H1 (cell line): ENCODE measurements at regions not wholly inside any gene's neighbourhood (a gene's known extent, or its start where the extent isn't known, plus 50 kb on each side); places are given as distances from the start of the nearest gene placed in this dataset.

Experiments
- CTCF ChIA-PET: fragments of 300-600 bp; sonication (Branson Sonifier 250); formaldehyde crosslinking; loops from one replicate; lab custom pipeline; 2021; ENCODE audit not compliant: partially characterized antibody; lab: Charles Lee
- POLR2A ChIA-PET: fragments of 300-600 bp; sonication (Branson Sonifier 250); formaldehyde crosslinking; loops from one replicate; lab custom pipeline; 2021; ENCODE audit warnings: inconsistent platforms; ENCODE audit not compliant: partially characterized antibody; lab: Charles Lee
- DNase-seq, 2 experiments: peaks; one replicate each; pipeline versions ENCODE4 v3.0.0 to v3.0.0-alpha.2; 2010 to 2022; ENCODE audit warnings: low spot score in 2 of 2, low read depth in 1 of 2, mixed read lengths in 1 of 2
- FAIRE-seq: peaks from 2 replicates; lab custom pipeline; 2011; peaks lifted over from hg19 to GRCh38; lab: Jason Lieb, UNC
- H2AFZ ChIP-seq: 2 replicates; pipeline ENCODE4 v1.8.1; 2012; ENCODE audit warnings: low read length, inconsistent platforms
- H2AK5ac ChIP-seq: 2 replicates; pipeline ENCODE4 v1.6.1; 2013; ENCODE audit warnings: low read depth, low read length
- H2BK120ac ChIP-seq: replicated peaks from 2 replicates; pipeline ENCODE3; 2013; ENCODE audit warnings: low read depth, low read length, inconsistent platforms
- H2BK12ac ChIP-seq: 2 replicates; pipeline ENCODE4 v1.6.1; 2013; ENCODE audit warnings: low read depth, low read length
- H2BK15ac ChIP-seq: 2 replicates; pipeline ENCODE4 v1.6.1; 2013; ENCODE audit warnings: low read length
- H2BK20ac ChIP-seq: 2 replicates; pipeline ENCODE4 v1.6.1; 2013; ENCODE audit warnings: low read length
- H2BK5ac ChIP-seq: 2 replicates; pipeline ENCODE4 v1.6.1; 2013; ENCODE audit warnings: low read depth, low read length
- H3K14ac ChIP-seq: 2 replicates; pipeline ENCODE4 v1.6.1; 2013; ENCODE audit warnings: inconsistent platforms; ENCODE audit not compliant: insufficient read length
- H3K18ac ChIP-seq: 2 replicates; pipeline ENCODE4 v1.6.1; 2013; ENCODE audit warnings: low read length; ENCODE audit errors: extremely low read depth
- H3K23ac ChIP-seq: 2 replicates; pipeline ENCODE4 v1.6.1; 2013; ENCODE audit warnings: inconsistent platforms; ENCODE audit not compliant: insufficient read length
- H3K23me2 ChIP-seq: 2 replicates; pipeline ENCODE4 v1.6.1; 2013; ENCODE audit warnings: low read depth, low read length
- H3K27ac ChIP-seq: 2 replicates; pipeline ENCODE4 v1.6.1; 2011; ENCODE audit warnings: low read depth, low read length, inconsistent platforms
- H3K27me3 ChIP-seq, 4 experiments: replicated peaks in 1 of 4; 1 replicate in 1 of 4; 2 replicates in 3 of 4; pipeline versions ENCODE4 v1.6.1 to v1.8.1; 2011 to 2013; ENCODE audit warnings: low read length in 3 of 4, mild to moderate bottlenecking in 3 of 4, inconsistent platforms in 2 of 4, mixed read lengths in 2 of 4, moderate library complexity in 1 of 4; ENCODE audit not compliant: control insufficient read depth in 3 of 4, insufficient read depth in 3 of 4; ENCODE audit errors: extremely low read depth in 1 of 4
- H3K36me3 ChIP-seq, 4 experiments: 2 replicates each; pipeline versions ENCODE4 v1.6.1 to v1.8.1; 2011 to 2013; ENCODE audit warnings: mild to moderate bottlenecking in 4 of 4, low read length in 3 of 4, moderate library complexity in 2 of 4, control low read depth in 1 of 4, inconsistent platforms in 1 of 4; ENCODE audit not compliant: insufficient read depth in 4 of 4, control insufficient read depth in 2 of 4
- H3K4ac ChIP-seq: replicated peaks from 2 replicates; pipeline ENCODE3; 2013; ENCODE audit warnings: low read length, low read depth, mixed read lengths, inconsistent platforms; ENCODE audit not compliant: insufficient read length
- H3K4me1 ChIP-seq, 4 experiments: replicated peaks in 1 of 4; 1 replicate in 1 of 4; 2 replicates in 3 of 4; pipeline versions ENCODE4 v1.6.1 to v1.8.1; 2011 to 2013; ENCODE audit warnings: low read length in 3 of 4, inconsistent platforms in 2 of 4, mixed read lengths in 1 of 4; ENCODE audit not compliant: insufficient read depth in 4 of 4, control insufficient read depth in 3 of 4
- H3K4me2 ChIP-seq, 2 experiments: 2 replicates each; pipeline versions ENCODE4 v1.6.1 to v1.8.1; 2011 to 2013; ENCODE audit warnings: low read depth in 2 of 2, low read length in 2 of 2, control low read depth in 1 of 2, inconsistent platforms in 1 of 2, mild to moderate bottlenecking in 1 of 2; ENCODE audit not compliant: insufficient read depth in 1 of 2
- H3K4me3 ChIP-seq, 4 experiments: fragments of 200-600, 300-600 bp in 1 of 4; sonication (generic), shearing (Covaris generic), sonication (Bioruptor Twin) in 1 of 4; 2 replicates each; pipeline versions ENCODE4 v1.5.1 to v1.8.1; 2011 to 2016; ENCODE audit warnings: low read length in 4 of 4, low read depth in 3 of 4, control low read depth in 2 of 4, inconsistent platforms in 2 of 4, mild to moderate bottlenecking in 2 of 4, mixed read lengths in 1 of 4, moderate library complexity in 1 of 4; ENCODE audit not compliant: insufficient read depth in 2 of 4; ENCODE audit errors: extremely low read depth in 1 of 4
- H3K56ac ChIP-seq: replicated peaks from 2 replicates; pipeline ENCODE3; 2013; ENCODE audit warnings: low read depth, mild to moderate bottlenecking, mixed read lengths, low read length, inconsistent platforms; ENCODE audit not compliant: insufficient read length
- H3K79me1 ChIP-seq: 2 replicates; pipeline ENCODE4 v1.6.1; 2013; ENCODE audit warnings: low read depth, low read length, control low read depth
- H3K79me2 ChIP-seq, 2 experiments: 2 replicates each; pipeline versions ENCODE4 v1.6.1 to v1.8.1; 2012 to 2013; ENCODE audit warnings: low read length in 2 of 2, mild to moderate bottlenecking in 2 of 2, inconsistent platforms in 1 of 2; ENCODE audit not compliant: insufficient read depth in 2 of 2, control insufficient read depth in 1 of 2
- H3K9ac ChIP-seq, 4 experiments: replicated peaks in 1 of 4; 1 replicate in 1 of 4; 2 replicates in 3 of 4; pipeline versions ENCODE4 v1.6.1 to v1.8.1; 2011 to 2013; ENCODE audit warnings: low read depth in 3 of 4, low read length in 3 of 4, control low read depth in 2 of 4, mild to moderate bottlenecking in 2 of 4, moderate library complexity in 2 of 4, inconsistent platforms in 1 of 4; ENCODE audit errors: extremely low read depth in 1 of 4
- H3K9me3 ChIP-seq, 2 experiments: 2 replicates each; pipeline versions ENCODE4 v1.6.1 to v1.8.1; 2012 to 2013; ENCODE audit warnings: mild to moderate bottlenecking in 2 of 2, moderate library complexity in 2 of 2, control low read depth in 1 of 2, inconsistent platforms in 1 of 2, low read depth in 1 of 2, low read length in 1 of 2, mixed read lengths in 1 of 2; ENCODE audit not compliant: insufficient read depth in 2 of 2
- H4K20me1 ChIP-seq, 2 experiments: replicated peaks in 1 of 2; 2 replicates each; pipeline versions ENCODE3 to v1.8.1; 2011 to 2013; ENCODE audit warnings: inconsistent platforms in 2 of 2, low read length in 2 of 2, mild to moderate bottlenecking in 1 of 2; ENCODE audit not compliant: insufficient read depth in 2 of 2, control insufficient read depth in 1 of 2
- H4K5ac ChIP-seq: 2 replicates; pipeline ENCODE4 v1.6.1; 2013; ENCODE audit warnings: low read length, low read depth, mixed read lengths, inconsistent platforms; ENCODE audit not compliant: insufficient read length
- H4K8ac ChIP-seq: 2 replicates; pipeline ENCODE4 v1.8.0; 2013; ENCODE audit warnings: mild to moderate bottlenecking, moderate library complexity, low read length, inconsistent platforms; ENCODE audit not compliant: insufficient read depth; ENCODE audit errors: extremely low read depth
- H4K91ac ChIP-seq: replicated peaks from 2 replicates; pipeline ENCODE3; 2013; ENCODE audit warnings: low read length, mixed read lengths, inconsistent platforms; ENCODE audit not compliant: insufficient read length
- BACH1 ChIP-seq: IDR thresholded peaks from 2 replicates; pipeline ENCODE4 v1.6.1; 2012; ENCODE audit warnings: low read length, improper control_type of control experiment
- CHD2 ChIP-seq: IDR thresholded peaks from 2 replicates; pipeline ENCODE4 v1.6.1; 2012; ENCODE audit warnings: low read length, improper control_type of control experiment
- WGBS, 2 experiments: shearing (Covaris generic) in 1 of 2; methylation state at CpG; one replicate each; pipeline versions ENCODE4 v1.1.6 to v1.1.7; 2013 to 2015; ENCODE audit warnings: low lambda C conversion rate in 2 of 2, mixed read lengths in 2 of 2, inconsistent platforms in 1 of 2, low coverage in 1 of 2, missing lambda C conversion rate in 1 of 2; ENCODE audit not compliant: insufficient replicate concordance in 2 of 2, insufficient coverage in 1 of 2, insufficient read length in 1 of 2; ENCODE audit errors: extremely low coverage in 1 of 2, missing lambda C conversion rate in 1 of 2; 5-methylcytosine and 5-hydroxymethylcytosine counted together

DNA sequence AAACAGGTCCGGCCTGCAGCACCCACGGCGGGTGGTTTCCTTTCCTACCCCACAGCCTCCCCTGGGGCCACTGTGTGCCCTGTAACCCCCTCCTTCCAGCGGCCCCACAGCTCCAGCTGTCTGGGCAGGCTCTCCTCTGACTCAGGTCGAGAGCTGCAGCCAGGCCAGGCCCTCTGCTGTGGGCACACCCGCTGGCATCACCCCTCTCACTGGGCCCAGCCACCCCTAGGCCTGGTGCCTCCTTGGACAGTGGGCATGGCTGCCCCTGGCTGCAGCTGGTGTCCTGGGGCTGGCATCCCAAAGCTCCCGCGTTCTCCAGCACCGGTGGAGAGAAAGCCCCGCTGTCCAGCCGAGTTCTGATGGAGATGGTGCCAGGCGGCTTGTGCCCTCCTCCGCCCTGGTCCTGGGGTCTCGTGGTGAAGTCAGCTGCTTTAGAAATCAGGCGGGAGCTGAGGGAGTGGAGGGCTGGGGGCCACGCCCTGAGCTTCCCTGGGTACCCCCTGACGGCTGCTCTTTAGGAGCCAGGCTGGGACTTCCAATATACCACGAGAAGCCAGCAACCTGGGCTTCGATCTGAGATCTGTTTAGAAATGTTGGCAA lies 114.9 kb downstream of the KIF26A start:
- FAIRE-seq (no peak), DNase-seq (no peak)
- H3K14ac ChIP-seq: no peak overlapping the region
- WGBS, 2 experiments: 90% methylated on average over 17 of the region's 19 CpGs; no CpG with 5 or more reads in 1 of the 2 experiments
- H3K9me3 ChIP-seq: no peaks in the 10 kb centered on the region
- no peaks in the 10 kb centered on the region; the same call in 1 of the 2 replicates for H3K23me2 ChIP-seq
- H4K20me1 ChIP-seq: no peaks in the 10 kb centered on the region
- no peak overlapping the region for H4K91ac ChIP-seq
- H3K23ac ChIP-seq: no peak overlapping the region
- no peaks in the 10 kb centered on the region for H3K4me1 ChIP-seq
- no peak overlapping the region for H2BK12ac ChIP-seq
- no peak for TF ChIP-seq BACH1
- TF ChIP-seq CHD2: no peak
- H2BK120ac ChIP-seq: no peak overlapping the region
- no peaks in the 10 kb centered on the region for H3K79me2 ChIP-seq
- H3K56ac ChIP-seq: no peak overlapping the region
- ChIA-PET CTCF (interaction anchor here (0.9 to 1.2 kb wide), 2 partner anchors 11 to 76 kb away, joined by 3 to 4 read pairs; no protein-coding TSS in a partner anchor), POLR2A (no interaction called here)
- no peak overlapping the region for H2BK15ac ChIP-seq
- no peak overlapping the region for H2AFZ ChIP-seq
- no peak overlapping the region for H3K18ac ChIP-seq
- H3K27me3 ChIP-seq: no peaks in the 10 kb centered on the region
- no peaks in the 10 kb centered on the region for H3K79me1 ChIP-seq
- H3K4me2 ChIP-seq: no peak overlapping the region
- H4K5ac ChIP-seq: no peak overlapping the region
- H2BK20ac ChIP-seq: no peak overlapping the region
- H3K4me3 ChIP-seq: no peak overlapping the region
- H3K27ac ChIP-seq: no peak overlapping the region
- no peak overlapping the region; the same call in 1 of the 2 replicates for H4K8ac ChIP-seq
- H2AK5ac ChIP-seq: no peak overlapping the region
- H3K4ac ChIP-seq: no peak overlapping the region
- H3K9ac ChIP-seq: no peak overlapping the region
- 0 out of 2 replicates have a peak overlapping the region, but pooled peaks have one; percentile 24 for H2BK5ac ChIP-seq
- H3K36me3 ChIP-seq: no peaks in the 10 kb centered on the region
